ENCODE measurements at regions not wholly inside any gene's neighbourhood (a gene's known extent, or its start where the extent isn't known, plus 50 kb on each side); places are given as distances from the start of the nearest gene placed in this dataset.

- TF ChIP-seq, protein P1, sequence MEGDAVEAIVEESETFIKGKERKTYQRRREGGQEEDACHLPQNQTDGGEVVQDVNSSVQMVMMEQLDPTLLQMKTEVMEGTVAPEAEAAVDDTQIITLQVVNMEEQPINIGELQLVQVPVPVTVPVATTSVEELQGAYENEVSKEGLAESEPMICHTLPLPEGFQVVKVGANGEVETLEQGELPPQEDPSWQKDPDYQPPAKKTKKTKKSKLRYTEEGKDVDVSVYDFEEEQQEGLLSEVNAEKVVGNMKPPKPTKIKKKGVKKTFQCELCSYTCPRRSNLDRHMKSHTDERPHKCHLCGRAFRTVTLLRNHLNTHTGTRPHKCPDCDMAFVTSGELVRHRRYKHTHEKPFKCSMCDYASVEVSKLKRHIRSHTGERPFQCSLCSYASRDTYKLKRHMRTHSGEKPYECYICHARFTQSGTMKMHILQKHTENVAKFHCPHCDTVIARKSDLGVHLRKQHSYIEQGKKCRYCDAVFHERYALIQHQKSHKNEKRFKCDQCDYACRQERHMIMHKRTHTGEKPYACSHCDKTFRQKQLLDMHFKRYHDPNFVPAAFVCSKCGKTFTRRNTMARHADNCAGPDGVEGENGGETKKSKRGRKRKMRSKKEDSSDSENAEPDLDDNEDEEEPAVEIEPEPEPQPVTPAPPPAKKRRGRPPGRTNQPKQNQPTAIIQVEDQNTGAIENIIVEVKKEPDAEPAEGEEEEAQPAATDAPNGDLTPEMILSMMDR (IDR thresholded peaks at IDR 0.05), result no peak
- TF ChIP-seq POLR2A (IDR thresholded peaks at IDR 0.05), result no peak
Observed at GRCh38 chr1:228900099-228900885, 165.0 kb downstream of the RHOU start.
